GM18498 (cell line): ENCODE measurements at regions not wholly inside any gene's neighbourhood (a gene's known extent, or its start where the extent isn't known, plus 50 kb on each side); places are given as distances from the start of the nearest gene placed in this dataset.

Source experiments
- ATAC-seq: cut with Tn5 transposase; IDR thresholded peaks from one replicate; pipeline ENCODE4 v1.9.1; 2021; ENCODE audit warnings: mild to moderate bottlenecking, moderate library complexity; ENCODE audit not compliant: unreplicated experiment

GRCh38 chr1:56357927-56358690 lies 221.3 kb downstream of the PLPP3 start:
- no peak for ATAC-seq

DNA sequence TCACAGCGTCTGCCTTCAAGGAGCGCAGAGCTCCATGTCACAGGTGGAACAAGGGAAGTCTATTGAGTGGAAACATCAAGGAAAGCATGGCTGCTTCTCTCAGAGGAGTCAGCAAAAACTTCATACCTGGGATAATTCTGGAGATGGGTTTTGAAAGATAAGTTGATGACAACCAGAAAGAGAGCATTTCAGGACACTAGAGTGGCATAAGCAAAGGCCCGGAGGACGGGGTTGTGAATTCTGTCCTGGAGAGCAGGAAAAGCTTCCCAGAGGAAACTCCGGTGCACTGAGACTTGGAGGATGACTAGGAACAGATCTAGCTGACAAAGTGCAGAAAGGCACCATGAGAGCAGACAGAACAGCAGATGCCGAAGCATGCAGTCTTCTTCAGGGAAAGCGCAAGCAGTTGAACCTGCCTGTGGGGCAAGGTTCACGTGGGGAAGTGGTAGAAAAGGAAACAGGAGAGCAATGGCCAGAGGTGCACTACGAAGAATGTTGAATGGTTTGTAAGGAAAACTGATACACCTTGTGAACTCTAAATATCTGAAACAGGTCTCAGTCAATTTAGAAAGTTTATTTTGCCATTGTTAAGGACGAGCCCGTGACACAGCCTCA lies 222.9 kb downstream of the PLPP3 start:
- ATAC-seq, result no peak

- no peak for ATAC-seq
Measured at GRCh38 chr1:56355918-56356317, 223.4 kb downstream of the PLPP3 start.

DNA sequence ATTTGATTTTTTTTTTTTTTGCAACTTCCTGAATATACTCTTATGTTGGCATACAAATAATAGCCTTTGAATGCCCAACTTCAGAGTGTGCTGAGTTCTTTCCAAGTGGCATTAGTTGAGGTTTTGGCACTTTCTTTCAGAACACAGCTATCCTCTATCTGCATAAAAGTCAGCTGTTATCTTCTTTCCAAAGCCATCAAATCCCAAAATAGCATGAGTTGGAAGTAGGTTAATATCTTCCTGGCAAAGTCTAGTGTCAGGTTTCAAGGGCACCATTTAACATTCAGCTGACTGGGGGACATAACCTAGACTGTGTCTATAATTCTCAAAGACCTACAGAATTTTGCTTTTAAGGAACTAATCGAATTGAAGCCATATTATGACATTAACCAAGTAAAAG lies 223.9 kb downstream of the PLPP3 start:
- ATAC-seq, result no peak

GRCh38 chr1:56345831-56346230 lies 233.5 kb downstream of the PLPP3 start:
- ATAC-seq, result no peak

DNA sequence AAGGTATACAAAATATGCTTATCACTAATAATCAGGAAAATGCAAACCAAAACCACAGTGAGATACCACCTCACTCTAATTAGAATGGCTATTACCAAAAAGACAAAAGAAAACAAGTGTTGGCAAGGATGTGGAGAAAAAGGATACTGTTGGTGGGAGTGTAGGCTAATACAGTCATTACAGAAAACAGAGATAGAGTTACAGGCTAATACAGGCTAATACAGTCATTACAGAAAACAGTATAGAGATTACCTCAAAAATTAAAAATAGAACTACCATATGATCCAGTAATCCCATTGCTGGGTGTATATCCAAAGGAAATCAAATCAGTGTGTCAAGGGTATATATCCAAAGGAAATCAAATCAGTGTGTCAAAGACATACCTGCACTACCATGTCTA lies 238.4 kb downstream of the PLPP3 start:
- no peak for ATAC-seq

DNA sequence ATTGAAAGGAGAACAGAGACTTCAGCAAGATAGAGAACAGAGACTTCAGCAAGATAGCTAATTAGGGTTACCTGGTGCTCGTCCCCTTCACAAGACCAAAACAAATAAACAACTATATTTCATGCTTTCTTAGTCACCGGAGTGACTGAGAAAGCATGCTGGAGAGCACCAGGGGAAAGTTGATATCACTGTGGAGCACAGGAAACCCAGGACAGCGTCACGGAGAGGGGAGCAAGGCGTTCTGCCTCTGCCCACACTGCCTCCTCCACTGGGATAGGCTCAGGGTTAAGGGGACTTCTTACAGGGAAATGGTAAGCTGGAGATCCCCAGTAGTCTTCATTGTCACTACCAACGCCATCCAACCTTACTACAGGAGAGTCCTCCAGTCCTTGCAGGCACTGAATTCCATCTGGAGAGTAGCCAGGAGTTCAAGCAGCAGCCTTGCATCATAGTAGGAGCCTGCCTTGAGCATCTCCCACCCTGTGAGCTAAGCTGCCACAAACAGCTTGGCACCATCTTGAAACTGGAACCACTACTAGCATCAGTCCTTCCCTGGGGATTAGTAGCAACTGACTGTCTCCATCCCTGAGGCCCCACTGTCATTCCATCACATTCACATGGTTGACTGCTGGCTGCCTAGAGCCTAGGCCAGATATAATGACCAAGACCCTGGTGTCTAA lies 239.4 kb downstream of the PLPP3 start:
- ATAC-seq, result no peak

- no peak for ATAC-seq
Measured at GRCh38 chr1:56339093-56339492, 240.3 kb downstream of the PLPP3 start.

- ATAC-seq, result no peak
Measured at GRCh38 chr1:56336982-56337381, 242.4 kb downstream of the PLPP3 start.

GRCh38 chr1:56335394-56335793 lies 244.0 kb downstream of the PLPP3 start:
- ATAC-seq, result no peak

DNA sequence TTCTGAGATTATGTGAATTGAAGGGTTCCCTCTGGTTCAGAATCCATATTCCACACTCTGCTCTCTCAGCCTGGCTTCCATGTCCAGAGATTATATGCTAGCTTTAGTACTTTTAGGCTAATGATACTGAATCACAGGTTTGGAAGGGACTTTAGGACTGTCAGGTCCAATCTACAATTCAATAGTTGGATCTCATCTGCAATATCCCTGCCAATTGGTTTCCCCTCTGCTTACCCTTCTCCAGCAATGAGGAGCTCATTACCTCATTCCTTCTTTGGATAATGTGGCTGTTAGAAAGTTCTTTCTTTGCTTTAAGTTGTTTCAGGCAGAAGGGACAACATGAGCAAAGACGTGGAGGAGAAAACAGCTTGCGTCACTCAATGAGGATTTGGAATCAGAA lies 245.3 kb downstream of the PLPP3 start:
- no peak for ATAC-seq

GRCh38 chr1:56333461-56333860 lies 245.9 kb downstream of the PLPP3 start:
- ATAC-seq, result no peak

DNA sequence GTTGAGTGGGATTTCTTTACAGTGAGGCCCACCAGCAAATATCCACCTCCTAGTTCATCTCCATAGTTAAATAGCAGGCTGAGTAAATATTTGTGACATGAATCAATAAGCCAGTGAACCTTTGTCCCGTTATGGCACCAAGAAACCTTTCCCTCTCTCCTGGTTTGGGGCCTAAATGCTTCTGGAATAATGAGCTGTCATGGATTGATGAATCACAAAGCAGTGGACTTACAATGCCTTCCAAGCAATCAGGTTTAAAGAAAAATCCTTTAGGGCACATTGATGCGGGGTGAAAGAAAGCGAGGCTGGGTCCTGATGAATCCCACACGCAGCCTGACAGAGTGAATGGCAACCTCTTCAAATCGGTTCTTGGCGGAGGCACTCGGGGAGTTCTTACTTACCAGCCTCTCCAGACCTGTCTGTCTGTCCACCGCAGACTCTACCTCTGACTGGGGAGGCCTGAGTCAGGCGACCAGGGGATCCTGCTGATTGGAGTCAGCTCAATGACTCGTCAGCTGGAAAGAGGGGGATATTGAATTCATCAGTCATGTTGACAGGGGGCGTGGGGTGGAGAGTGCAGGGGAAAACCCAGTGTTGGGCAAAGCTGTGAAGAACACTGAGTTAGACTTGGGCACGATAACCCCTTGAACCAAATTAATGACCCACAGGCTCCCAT lies 247.3 kb downstream of the PLPP3 start:
- no peak for ATAC-seq

GRCh38 chr1:56331207-56331891 lies 248.0 kb downstream of the PLPP3 start:
- ATAC-seq, result no peak

DNA sequence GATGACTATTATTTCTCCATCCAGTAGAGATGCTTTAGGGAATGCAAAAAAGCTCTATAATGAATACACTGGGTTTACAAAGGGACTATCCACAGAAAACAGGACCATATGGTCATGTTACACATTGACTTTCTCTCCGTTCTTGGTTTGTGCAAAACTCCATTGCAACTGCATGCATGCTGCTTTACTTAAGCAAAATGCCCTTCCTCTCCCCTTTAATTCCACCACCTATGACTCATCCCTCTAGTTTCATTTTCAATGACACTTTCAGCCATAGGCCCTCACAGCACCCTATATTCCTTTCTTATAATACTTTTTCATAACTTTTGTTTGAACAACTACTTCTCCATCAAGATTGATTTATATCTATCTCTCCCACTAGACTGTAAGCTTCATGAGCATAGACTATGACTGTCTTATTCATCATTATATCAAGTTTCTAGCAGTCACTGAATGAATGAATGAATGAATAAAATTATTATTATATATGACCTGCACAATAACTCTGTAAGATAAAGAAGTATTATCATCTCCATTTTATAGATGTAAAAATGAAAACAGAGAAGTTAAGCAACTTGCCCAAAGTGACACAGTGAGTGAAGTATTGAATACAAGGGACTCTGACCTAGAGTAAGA lies 248.9 kb downstream of the PLPP3 start:
- ATAC-seq, result peak; percentile 92

- ATAC-seq, result no peak
Measured at GRCh38 chr1:56329970-56330369, 249.4 kb downstream of the PLPP3 start.

DNA sequence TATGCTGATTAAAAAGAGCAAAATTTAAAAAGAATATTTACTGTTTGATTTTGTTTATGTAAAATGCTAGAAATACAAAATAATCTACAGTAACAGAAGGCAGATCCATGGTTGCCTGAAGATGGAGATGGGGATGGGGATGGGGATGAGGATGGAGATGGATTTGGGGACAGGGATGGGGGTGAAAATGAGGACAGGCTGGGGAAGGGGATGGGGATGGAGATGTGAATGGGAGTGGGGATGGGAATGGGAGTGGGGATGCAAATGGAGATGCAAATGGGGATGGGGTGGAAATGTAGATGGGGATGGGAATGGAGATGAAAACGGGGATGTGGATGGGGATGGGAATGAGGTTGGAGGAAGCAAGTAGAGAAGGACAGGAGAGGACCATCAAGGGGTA lies 252.2 kb downstream of the PLPP3 start:
- no peak for ATAC-seq

GRCh38 chr1:56326056-56326455 lies 253.3 kb downstream of the PLPP3 start:
- ATAC-seq, result no peak

GRCh38 chr1:56324504-56324903 lies 254.9 kb downstream of the PLPP3 start:
- no peak for ATAC-seq

GRCh38 chr1:56322211-56322610 lies 257.2 kb downstream of the PLPP3 start:
- no peak for ATAC-seq

- no peak for ATAC-seq
Measured at GRCh38 chr1:56321150-56321490, 258.2 kb downstream of the PLPP3 start.
